Motor neuron (in vitro differentiated cells): ENCODE measurements at regions not wholly inside any gene's neighbourhood (a gene's known extent, or its start where the extent isn't known, plus 50 kb on each side); places are given as distances from the start of the nearest gene placed in this dataset.

Experiments
- ATAC-seq, 8 experiments: fragments of 200-7000 bp; cut with Tn5 transposase; replicated peaks in 6 of 8; 2 replicates each; pipeline ENCODE4 v1.8.0; 2021; ENCODE audit warnings: mild to moderate bottlenecking in 8 of 8, moderate library complexity in 8 of 8
- H3K27ac ChIP-seq, 2 donors: fragments of 250-450 bp; sonication (Bioruptor Pico); 2 replicates each; pipeline ENCODE4 v1.9.0; 2021; ENCODE audit warnings: antibody characterized with exemption in 2 of 2, mild to moderate bottlenecking in 2 of 2, moderate library complexity in 1 of 2
- H3K4me1 ChIP-seq, 2 donors: fragments of 250-450 bp; sonication (Bioruptor Pico); replicated peaks in 1 of 2; 2 replicates each; pipeline ENCODE4 v1.6.1; 2021; ENCODE audit warnings: antibody characterized with exemption in 2 of 2, mild to moderate bottlenecking in 2 of 2, moderate library complexity in 1 of 2
- H3K4me3 ChIP-seq, 5 donors: fragments of 250-450 bp; sonication (Bioruptor Pico); 2 replicates each; pipeline ENCODE4 v1.9.0; 2021; ENCODE audit warnings: antibody characterized with exemption in 5 of 5, mild to moderate bottlenecking in 5 of 5, moderate library complexity in 4 of 5
- WGBS, 10 experiments: fragments of 450-650 bp; shearing (Covaris generic); methylation state at CpG; one replicate each; pipeline ENCODE4 v1.0.0; 2022; 5-methylcytosine and 5-hydroxymethylcytosine counted together
- in situ Hi-C, 9 experiments: fragments of 400-800 bp; cut with MboI; loops; one replicate each; pipeline ENCODE4 v1.15.0; 2021; ENCODE audit warnings: low sequenced_read_pairs in 9 of 9, low pct_unique_long_range_greater_than_20kb in 2 of 9; ENCODE audit not compliant: unreplicated experiment in 9 of 9

GRCh38 chr2:176621350-176621749 lies 352.1 kb downstream of the MTX2 start:
- WGBS, 10 experiments = 40 to 100% (median 80%) methylated on average over 1 to 5 of the region's 7 CpGs; no CpG with 5 or more reads in 4 of the 10 experiments
- no peaks in the 10 kb centered on the region for H3K4me1 ChIP-seq
- no peak overlapping the region for H3K27ac ChIP-seq
- in situ Hi-C loops = no loop called here
- no peak for ATAC-seq
- H3K4me3 ChIP-seq = no peak overlapping the region

GRCh38 chr2:176622792-176623191 lies 353.6 kb downstream of the MTX2 start:
- no peaks in the 10 kb centered on the region for H3K4me1 ChIP-seq
- no peak overlapping the region for H3K27ac ChIP-seq
- H3K4me3 ChIP-seq = no peak overlapping the region
- in situ Hi-C loops = no loop called here
- peak in 3 of 8 experiments; percentile 97 to 99 (median 97) for ATAC-seq
- WGBS, 10 experiments = 4 to 100% (median 69%) methylated on average over 1 to 4 of the region's 4 CpGs; no CpG with 5 or more reads in 1 of the 10 experiments

- no peak for ATAC-seq
- no peaks in the 10 kb centered on the region for H3K4me1 ChIP-seq
- in situ Hi-C loops = loop anchor here in 4 of 9 experiments (25.0 kb wide), 3 partner anchors 139 to 511 kb away; partner anchors contain the start of gene HOXD8 (in 2 of the 4)
- H3K4me3 ChIP-seq = no peak overlapping the region
- H3K27ac ChIP-seq = no peak overlapping the region
- 44 to 96% (median 83%) methylated on average over 1 to 7 of the region's 8 CpGs; no CpG with 5 or more reads in 1 of the 10 experiments for WGBS, 10 experiments
Measured at GRCh38 chr2:176626796-176627195, 357.6 kb downstream of the MTX2 start.

- Histone ChIP-seq H3K27ac (no peak overlapping the region), H3K4me3 (no peak overlapping the region), H3K4me1 (no peaks in the 10 kb centered on the region)
- in situ Hi-C loops = loop anchor here in 4 of 9 experiments (25.0 kb wide), 3 partner anchors 141 to 509 kb away; partner anchors contain the start of gene HOXD8 (in 2 of the 4)
- no peak for ATAC-seq
Measured at GRCh38 chr2:176628438-176628837, 359.2 kb downstream of the MTX2 start.

- no peak overlapping the region for H3K4me3 ChIP-seq
- no peak for ATAC-seq
- peaks cover 0 to 19% of the 10 kb centered on the region in 2 donors for H3K4me1 ChIP-seq
- in situ Hi-C loops = loop anchor here in 7 of 9 experiments (10.0 to 25.0 kb wide), 5 partner anchors 146 to 509 kb away; partner anchors contain the start of genes HOXD8 (in 5 of the 7) and HOXD9 (in 3 of the 7)
- WGBS, 10 experiments = 0 to 80% (median 40%) methylated on average over 1 of the region's 2 CpGs; no CpG with 5 or more reads in 4 of the 10 experiments
- H3K27ac ChIP-seq = no peak overlapping the region
Measured at GRCh38 chr2:176633754-176634153, 364.5 kb downstream of the MTX2 start.

GRCh38 chr2:176636401-176636800 lies 367.2 kb downstream of the MTX2 start:
- in situ Hi-C loops = loop anchor here in 8 of 9 experiments (5.0 to 25.0 kb wide), 6 partner anchors 149 to 512 kb away; partner anchors contain the start of genes HOXD8 (in 6 of the 8) and HOXD9 (in 3 of the 8)
- ATAC-seq = no peak
- H3K4me1 ChIP-seq = peaks cover 0 to 19% of the 10 kb centered on the region in 2 donors
- WGBS, 10 experiments = 4 to 100% (median 56%) methylated on average over 2 to 3 of the region's 3 CpGs; no CpG with 5 or more reads in 2 of the 10 experiments
- H3K27ac ChIP-seq = no peak overlapping the region
- peak overlapping the region in 1 of 5 donors; percentile 54 for H3K4me3 ChIP-seq

GRCh38 chr2:176637142-176637485 lies 367.9 kb downstream of the MTX2 start:
- ATAC-seq = peak in 1 of 8 experiments; percentile 3

GRCh38 chr2:176637486-176638166 lies 368.4 kb downstream of the MTX2 start:
- peak overlapping the region; percentile 7 to 48 for H3K27ac ChIP-seq
- peaks cover 0 to 19% of the 10 kb centered on the region in 2 donors for H3K4me1 ChIP-seq
- WGBS, 10 experiments = 0 to 40% (median 19%) methylated on average over 1 to 7 of the region's 74 CpGs; no CpG with 5 or more reads in 6 of the 10 experiments
- in situ Hi-C loops = loop anchor here in 8 of 9 experiments (5.0 to 25.0 kb wide), 6 partner anchors 150 to 513 kb away; partner anchors contain the start of genes HOXD8 (in 6 of the 8) and HOXD9 (in 3 of the 8)
- peak; percentile 79 to 85 (median 82) for ATAC-seq
- peak overlapping the region; percentile 46 to 56 (median 49) for H3K4me3 ChIP-seq

More at GRCh38 chr2:176637142-176637485, 367.9 kb downstream of the MTX2 start:
- 0 to 61% (median 19%) methylated on average over 1 to 12 of the region's 13 CpGs for WGBS, 10 experiments
- Histone ChIP-seq H3K4me1 (peaks cover 0 to 19% of the 10 kb centered on the region in 2 donors), H3K4me3 (peak overlapping the region; percentile 46 to 56 (median 49)), H3K27ac (peak overlapping the region in 1 of 2 donors; percentile 48)
- in situ Hi-C loops = loop anchor here in 8 of 9 experiments (5.0 to 25.0 kb wide), 6 partner anchors 150 to 512 kb away; partner anchors contain the start of genes HOXD8 (in 6 of the 8) and HOXD9 (in 3 of the 8)

- 2 to 97% (median 35%) methylated on average over 2 to 13 of the region's 39 CpGs for WGBS, 10 experiments
- Histone ChIP-seq H3K27ac (no peak overlapping the region), H3K4me1 (peaks cover 0 to 22% of the 10 kb centered on the region in 2 donors), H3K4me3 (peak overlapping the region; percentile 46 to 56 (median 49))
- ATAC-seq = peak; percentile 65 to 96 (median 90)
- in situ Hi-C loops = loop anchor here in 8 of 9 experiments (5.0 to 25.0 kb wide), 6 partner anchors 151 to 514 kb away; partner anchors contain the start of genes HOXD8 (in 6 of the 8) and HOXD9 (in 3 of the 8)
Measured at GRCh38 chr2:176638167-176639015, 369.1 kb downstream of the MTX2 start.

GRCh38 chr2:176639016-176639343 lies 369.7 kb downstream of the MTX2 start:
- Histone ChIP-seq H3K27ac (no peak overlapping the region), H3K4me1 (peaks cover 6 to 23% of the 10 kb centered on the region in 2 donors), H3K4me3 (no peak overlapping the region)
- WGBS, 10 experiments = 36 to 94% (median 87%) methylated on average over 1 to 7 of the region's 7 CpGs; no CpG with 5 or more reads in 2 of the 10 experiments
- in situ Hi-C loops = loop anchor here in 8 of 9 experiments (5.0 to 25.0 kb wide), 6 partner anchors 152 to 514 kb away; partner anchors contain the start of genes HOXD8 (in 6 of the 8) and HOXD9 (in 3 of the 8)
- ATAC-seq = no peak

GRCh38 chr2:176639671-176640070 lies 370.4 kb downstream of the MTX2 start:
- no peak overlapping the region for H3K4me3 ChIP-seq
- 38 to 58% (median 50%) methylated on average over 2 to 5 of the region's 5 CpGs; no CpG with 5 or more reads in 2 of the 10 experiments for WGBS, 10 experiments
- no peak overlapping the region for H3K27ac ChIP-seq
- no peak for ATAC-seq
- in situ Hi-C loops = loop anchor here (5.0 to 25.0 kb wide), 6 partner anchors 152 to 515 kb away; partner anchors contain the start of genes HOXD8 (in 7 of the 9) and HOXD9 (in 4 of the 9)
- H3K4me1 ChIP-seq = peaks cover 7 to 18% of the 10 kb centered on the region in 2 donors

- Histone ChIP-seq H3K4me3 (no peak overlapping the region), H3K4me1 (peaks cover 7 to 10% of the 10 kb centered on the region in 2 donors), H3K27ac (no peak overlapping the region)
- in situ Hi-C loops = loop anchor here in 5 of 9 experiments (10.0 to 25.0 kb wide), 4 partner anchors 154 to 517 kb away; partner anchors contain the start of genes HOXD8 (in 3 of the 5) and HOXD9 (in 1 of the 5)
- ATAC-seq = no peak
- WGBS, 10 experiments = 67 to 100% (median 96%) methylated on average over 1 to 2 of the region's 2 CpGs; no CpG with 5 or more reads in 4 of the 10 experiments
Measured at GRCh38 chr2:176641436-176641835, 372.2 kb downstream of the MTX2 start.
